Esophagus squamous epithelium (tissue), 5 donors: ENCODE measurements at regions not wholly inside any gene's neighbourhood (a gene's known extent, or its start where the extent isn't known, plus 50 kb on each side); places are given as distances from the start of the nearest gene placed in this dataset.

ENCODE experiments used
- DNase-seq: peaks from one replicate; lab custom pipeline; 2025; lab: John Stamatoyannopoulos, UW
- H3K27ac ChIP-seq, 4 donors: fragments of 200-600 bp; sonication (generic); one replicate each; pipeline ENCODE4 v1.5.1; 2016 to 2019; ENCODE audit warnings: mild to moderate bottlenecking in 1 of 4
- H3K27me3 ChIP-seq, 4 donors: fragments of 200-600 bp; sonication (generic); 1 replicate in 3 of 4; 2 replicates in 1 of 4; pipeline versions ENCODE4 v1.5.1 to v1.6.0; 2017 to 2021; ENCODE audit warnings: antibody characterized with exemption in 1 of 4
- H3K36me3 ChIP-seq, 3 donors: fragments of 200-600 bp; sonication (generic); one replicate each; pipeline ENCODE4 v1.5.1; 2016 to 2019
- H3K4me1 ChIP-seq, 3 donors: fragments of 200-600 bp; sonication (generic); one replicate each; pipeline ENCODE4 v1.5.1; 2017 to 2019
- H3K4me3 ChIP-seq, 4 donors: fragments of 200-600 bp; sonication (generic); 1 replicate in 3 of 4; 2 replicates in 1 of 4; pipeline ENCODE4 v1.5.1; 2016 to 2019; ENCODE audit warnings: mild to moderate bottlenecking in 2 of 4, moderate library complexity in 1 of 4
- H3K9me3 ChIP-seq, 3 donors: fragments of 200-600 bp; sonication (generic); one replicate each; pipeline ENCODE4 v1.5.1; 2016 to 2019
- POLR2A ChIP-seq, 4 donors: fragments of 450-650 bp; IDR thresholded peaks; one replicate each; pipeline ENCODE4 v1.6.1; 2017; ENCODE audit warnings: antibody characterized with exemption in 4 of 4, mild to moderate bottlenecking in 4 of 4, moderate library complexity in 3 of 4
- WGBS, 2 donors: methylation state at CpG; one replicate each; pipeline ENCODE4 v1.1.5; 2018; 5-methylcytosine and 5-hydroxymethylcytosine counted together
- intact Hi-C: fragments of 100-400 bp; cut with DNase I; formaldehyde crosslinking; loops from one replicate; pipeline ENCODE4 v1.15.0; 2022
- TF ChIP-seq, protein P1 (sequence below), 6 experiments: fragments of 450-650 bp in 4 of 6; fragments of 200-600 bp in 2 of 6; sonication (generic) in 2 of 6; IDR thresholded peaks; one replicate each; pipeline ENCODE4 v1.5.1; 2016 to 2019; ENCODE audit warnings: antibody characterized with exemption in 6 of 6, mild to moderate bottlenecking in 4 of 6, moderate library complexity in 4 of 6
- donor health status: DM: yes; HTN: yes; CAD: no.

DNA sequence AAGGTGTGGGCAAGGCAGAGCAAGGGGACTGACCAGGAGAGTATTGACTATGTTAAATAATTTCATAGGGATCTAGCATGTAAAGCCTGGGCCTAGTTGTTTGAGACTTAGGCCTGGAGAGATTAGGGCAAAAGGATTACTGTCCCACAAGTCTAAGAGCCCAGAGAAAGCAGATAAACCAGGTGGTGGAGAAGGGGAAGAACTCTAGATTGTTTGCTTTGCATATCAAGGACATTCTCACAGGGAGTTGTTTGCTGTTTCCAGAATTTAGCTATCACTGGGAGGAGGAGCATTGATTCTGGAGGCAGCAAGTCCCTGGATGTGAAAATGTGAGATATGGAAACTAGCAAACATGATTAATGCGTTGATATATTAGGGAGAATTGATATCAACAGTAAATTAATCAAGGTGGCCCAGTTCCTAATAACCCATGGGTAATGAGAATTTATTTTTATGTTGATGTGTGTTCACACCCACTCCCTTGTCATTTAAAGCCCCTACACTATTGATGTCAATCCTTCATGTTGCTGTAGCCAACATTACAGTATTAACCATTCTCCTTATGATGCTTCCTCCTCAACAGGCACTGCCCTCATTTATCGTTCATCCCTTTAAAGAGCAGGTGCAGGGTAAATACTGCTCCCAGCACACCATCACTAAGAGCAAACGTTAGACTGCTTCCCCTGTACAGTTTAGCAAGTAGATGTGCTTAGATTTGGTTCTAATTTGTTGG lies 1666.7 kb upstream of the FLRT2 start:
- H3K4me1 ChIP-seq = no peaks in the 10 kb centered on the region
- 60 to 62% methylated on average over 3 of the region's 3 CpGs for WGBS, 2 donors
- TF ChIP-seq POLR2A (IDR thresholded peaks at IDR 0.05) = no peak
- TF ChIP-seq, protein P1, sequence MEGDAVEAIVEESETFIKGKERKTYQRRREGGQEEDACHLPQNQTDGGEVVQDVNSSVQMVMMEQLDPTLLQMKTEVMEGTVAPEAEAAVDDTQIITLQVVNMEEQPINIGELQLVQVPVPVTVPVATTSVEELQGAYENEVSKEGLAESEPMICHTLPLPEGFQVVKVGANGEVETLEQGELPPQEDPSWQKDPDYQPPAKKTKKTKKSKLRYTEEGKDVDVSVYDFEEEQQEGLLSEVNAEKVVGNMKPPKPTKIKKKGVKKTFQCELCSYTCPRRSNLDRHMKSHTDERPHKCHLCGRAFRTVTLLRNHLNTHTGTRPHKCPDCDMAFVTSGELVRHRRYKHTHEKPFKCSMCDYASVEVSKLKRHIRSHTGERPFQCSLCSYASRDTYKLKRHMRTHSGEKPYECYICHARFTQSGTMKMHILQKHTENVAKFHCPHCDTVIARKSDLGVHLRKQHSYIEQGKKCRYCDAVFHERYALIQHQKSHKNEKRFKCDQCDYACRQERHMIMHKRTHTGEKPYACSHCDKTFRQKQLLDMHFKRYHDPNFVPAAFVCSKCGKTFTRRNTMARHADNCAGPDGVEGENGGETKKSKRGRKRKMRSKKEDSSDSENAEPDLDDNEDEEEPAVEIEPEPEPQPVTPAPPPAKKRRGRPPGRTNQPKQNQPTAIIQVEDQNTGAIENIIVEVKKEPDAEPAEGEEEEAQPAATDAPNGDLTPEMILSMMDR (IDR thresholded peaks at IDR 0.05) = no peak
- intact Hi-C loops = no loop called here
- no peaks in the 10 kb centered on the region for H3K9me3 ChIP-seq
- no peak overlapping the region for H3K4me3 ChIP-seq
- no peaks in the 10 kb centered on the region for H3K36me3 ChIP-seq
- no peak for DNase-seq
- H3K27me3 ChIP-seq = no peaks in the 10 kb centered on the region
- no peak overlapping the region for H3K27ac ChIP-seq

DNA sequence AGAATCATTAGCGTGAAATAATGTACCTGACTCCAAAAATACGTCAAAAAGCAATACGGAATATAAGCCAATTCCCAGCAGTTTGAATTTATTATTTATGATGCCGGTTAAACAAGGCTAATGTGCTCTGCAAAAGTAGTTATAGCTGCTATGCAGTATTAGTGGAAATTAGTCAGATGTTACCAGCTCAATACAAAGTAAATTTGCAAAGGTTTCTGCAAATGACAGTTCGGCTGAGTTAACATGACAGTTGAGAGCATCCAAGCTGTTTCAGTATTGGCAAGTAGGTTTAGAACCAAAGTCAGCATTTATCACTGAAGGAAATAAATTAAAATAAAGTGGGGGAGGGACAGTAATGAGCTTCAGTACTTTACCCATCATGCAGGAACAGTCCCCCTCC lies 1665.8 kb upstream of the FLRT2 start:
- Histone ChIP-seq H3K27ac (no peak overlapping the region), H3K4me1 (no peaks in the 10 kb centered on the region), H3K4me3 (no peak overlapping the region), H3K36me3 (no peaks in the 10 kb centered on the region), H3K27me3 (no peaks in the 10 kb centered on the region), H3K9me3 (no peaks in the 10 kb centered on the region)
- no peak for TF ChIP-seq POLR2A (IDR thresholded peaks at IDR 0.05)
- TF ChIP-seq, protein P1 (IDR thresholded peaks at IDR 0.05) = no peak
- DNase-seq = no peak
- 33 to 55% methylated on average over 5 of the region's 5 CpGs for WGBS, 2 donors
- intact Hi-C loops = no loop called here

DNA sequence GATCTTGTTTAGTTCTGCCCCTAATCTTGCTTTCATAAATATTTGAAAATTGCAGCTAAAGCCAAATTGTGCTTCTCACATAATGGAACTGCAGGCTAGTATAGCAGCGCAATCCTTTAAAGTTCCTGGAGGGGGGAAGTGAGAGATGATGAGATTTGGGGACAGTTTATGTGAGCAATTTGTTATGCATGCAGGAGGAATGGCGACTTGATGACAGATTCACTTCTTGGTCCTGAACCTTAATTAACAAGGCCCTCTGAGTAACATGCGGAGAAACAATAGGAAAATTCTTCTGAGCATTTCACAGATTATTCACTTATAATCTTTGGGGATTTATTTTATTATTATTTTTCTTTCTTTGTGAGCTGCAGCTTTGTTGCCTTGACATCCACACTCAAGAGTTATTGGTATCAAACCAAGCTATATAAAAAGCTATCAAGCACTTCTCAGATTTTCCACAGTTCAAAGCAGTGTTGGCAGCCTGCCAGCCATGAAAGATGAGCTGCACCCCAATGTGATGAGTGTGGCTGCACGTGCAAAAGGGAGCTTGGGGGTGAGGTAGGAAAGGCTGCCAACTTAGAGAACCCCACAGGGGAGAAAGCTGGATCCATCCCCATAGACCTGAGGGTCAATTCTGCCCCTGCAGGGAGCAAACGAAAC lies 1662.2 kb upstream of the FLRT2 start:
- Histone ChIP-seq H3K27ac (no peak overlapping the region), H3K4me1 (no peaks in the 10 kb centered on the region)
- no peak for DNase-seq

DNA sequence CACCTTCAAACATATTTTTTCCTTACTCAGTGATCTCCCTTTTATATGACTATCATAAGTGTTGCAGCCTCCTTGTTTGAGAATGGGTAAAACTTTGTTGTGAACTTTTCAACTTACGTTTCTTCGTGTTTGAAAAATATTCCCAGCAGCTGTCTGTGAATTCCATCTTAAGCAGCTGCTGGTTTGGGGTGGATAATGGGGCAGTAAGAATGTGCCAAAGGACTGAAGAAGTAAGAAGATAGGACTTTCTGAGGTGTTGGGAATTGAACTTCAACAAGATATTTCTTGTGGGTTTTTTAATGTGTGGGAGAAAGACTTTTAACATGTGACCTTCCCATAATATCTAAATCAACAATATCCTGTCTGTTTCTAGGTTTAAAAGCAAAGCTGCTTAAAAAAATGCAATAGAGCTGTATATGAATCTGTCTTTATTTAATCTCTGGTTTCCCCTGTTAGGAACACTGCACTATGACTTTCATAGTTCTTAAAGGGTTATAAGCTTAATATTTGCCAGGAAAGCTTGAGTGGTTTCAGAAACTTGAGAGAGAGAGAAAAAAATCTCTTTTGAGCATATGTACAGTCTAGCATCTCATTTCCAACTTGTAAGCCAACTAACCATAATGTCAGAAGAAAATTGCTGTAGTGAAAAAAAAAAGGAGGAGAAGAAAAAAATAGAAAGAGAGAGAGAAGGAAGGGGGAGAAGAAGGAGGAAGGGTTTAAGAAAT lies 1659.2 kb upstream of the FLRT2 start:
- no peaks in the 10 kb centered on the region for H3K4me1 ChIP-seq
- no peaks in the 10 kb centered on the region for H3K9me3 ChIP-seq
- H3K36me3 ChIP-seq = no peaks in the 10 kb centered on the region
- no peak for DNase-seq
- intact Hi-C loops = no loop called here
- TF ChIP-seq, protein P1 (IDR thresholded peaks at IDR 0.05) = no peak
- no peak for TF ChIP-seq POLR2A (IDR thresholded peaks at IDR 0.05)
- H3K27ac ChIP-seq = no peak overlapping the region
- no peak overlapping the region for H3K4me3 ChIP-seq
- 42 to 51% methylated on average over 2 of the region's 2 CpGs for WGBS, 2 donors
- H3K27me3 ChIP-seq = no peaks in the 10 kb centered on the region

More for the DNA sequence above, 1662.2 kb upstream of the FLRT2 start:
- 51 to 61% methylated on average over 5 of the region's 5 CpGs for WGBS, 2 donors
- Histone ChIP-seq H3K9me3 (no peaks in the 10 kb centered on the region), H3K27me3 (no peaks in the 10 kb centered on the region), H3K36me3 (no peaks in the 10 kb centered on the region), H3K4me3 (no peak overlapping the region)
- intact Hi-C loops = no loop called here
- TF ChIP-seq, protein P1 (IDR thresholded peaks at IDR 0.05) = no peak
- no peak for TF ChIP-seq POLR2A (IDR thresholded peaks at IDR 0.05)

DNA sequence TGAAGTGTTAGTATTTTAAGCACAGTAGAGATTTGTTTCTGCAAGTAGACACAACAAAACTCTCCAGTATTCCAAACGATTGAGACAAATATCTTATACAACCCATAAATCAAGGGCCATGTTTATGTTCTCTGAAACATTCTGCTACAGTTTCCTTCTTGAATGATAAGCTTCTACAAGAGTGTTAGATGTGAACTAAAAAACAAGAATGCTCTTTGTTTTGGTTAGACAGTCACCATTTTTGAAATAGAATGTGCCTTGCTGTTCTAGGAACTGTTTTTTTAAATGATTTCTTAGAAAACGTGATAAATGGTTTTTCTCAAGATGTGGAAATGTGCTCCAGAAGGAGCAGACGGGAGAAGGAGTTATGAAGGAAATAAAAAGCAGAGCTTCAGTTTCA lies 1656.3 kb upstream of the FLRT2 start:
- intact Hi-C loops = no loop called here

More for the DNA sequence above, 1656.3 kb upstream of the FLRT2 start:
- Histone ChIP-seq H3K4me1 (no peaks in the 10 kb centered on the region), H3K4me3 (no peak overlapping the region), H3K36me3 (no peaks in the 10 kb centered on the region), H3K9me3 (no peaks in the 10 kb centered on the region), H3K27me3 (no peaks in the 10 kb centered on the region), H3K27ac (no peak overlapping the region)
- WGBS, 2 donors = 34 to 55% methylated on average over 3 of the region's 3 CpGs
- DNase-seq = no peak
- TF ChIP-seq POLR2A (IDR thresholded peaks at IDR 0.05) = no peak
- TF ChIP-seq, protein P1 (IDR thresholded peaks at IDR 0.05) = no peak
